Suprapubic skin (tissue), 4 donors: ENCODE measurements at regions not wholly inside any gene's neighbourhood (a gene's known extent, or its start where the extent isn't known, plus 50 kb on each side); places are given as distances from the start of the nearest gene placed in this dataset.
"Not testable (repeated sequence)": the region's sequence is repeated elsewhere in the genome, so short reads cannot be mapped to it uniquely, and the experiment has no call there.

Source experiments
- DNase-seq, 2 donors: peaks; one replicate each; pipeline ENCODE4 v3.0.0-alpha.2; 2019; ENCODE audit warnings: low spot score in 2 of 2
- H3K27ac ChIP-seq: fragments of 200-600 bp; sonication (generic); one replicate; pipeline ENCODE4 v1.5.1; 2019
- H3K27me3 ChIP-seq: fragments of 200-600 bp; sonication (generic); one replicate; pipeline ENCODE4 v1.5.1; 2019
- H3K36me3 ChIP-seq: fragments of 200-600 bp; sonication (generic); one replicate; pipeline ENCODE4 v1.5.1; 2019
- H3K4me1 ChIP-seq: fragments of 200-600 bp; sonication (generic); one replicate; pipeline ENCODE4 v1.5.1; 2019
- H3K4me3 ChIP-seq: fragments of 200-600 bp; sonication (generic); one replicate; pipeline ENCODE4 v1.5.1; 2019; ENCODE audit warnings: mild to moderate bottlenecking
- H3K9me3 ChIP-seq: fragments of 200-600 bp; sonication (generic); one replicate; pipeline ENCODE4 v1.5.1; 2019
- EP300 ChIP-seq: sonication (generic); formaldehyde crosslinking; IDR thresholded peaks from one replicate; pipeline ENCODE4 v1.6.1; 2017; ENCODE audit warnings: antibody characterized with exemption
- POLR2A ChIP-seq, 2 donors: fragments of 450-650 bp; IDR thresholded peaks; one replicate each; pipeline ENCODE4 v1.6.1; 2017; ENCODE audit warnings: antibody characterized with exemption in 2 of 2, mild to moderate bottlenecking in 2 of 2, moderate library complexity in 2 of 2
- POLR2AphosphoS5 ChIP-seq, 3 donors: sonication (generic); formaldehyde crosslinking; IDR thresholded peaks; one replicate each; pipeline ENCODE4 v1.6.1; 2017; ENCODE audit warnings: antibody characterized with exemption in 3 of 3
- WGBS: methylation state at CpG from one replicate; pipeline ENCODE4 v1.1.5; 2018; 5-methylcytosine and 5-hydroxymethylcytosine counted together
- TF ChIP-seq, protein P1 (sequence below), 2 donors: fragments of 200-600 bp in 1 of 2; fragments of 450-650 bp in 1 of 2; sonication (generic) in 1 of 2; IDR thresholded peaks; one replicate each; pipeline ENCODE4 v1.5.1; 2016 to 2019; ENCODE audit warnings: antibody characterized with exemption in 2 of 2, mild to moderate bottlenecking in 1 of 2, moderate library complexity in 1 of 2

DNA sequence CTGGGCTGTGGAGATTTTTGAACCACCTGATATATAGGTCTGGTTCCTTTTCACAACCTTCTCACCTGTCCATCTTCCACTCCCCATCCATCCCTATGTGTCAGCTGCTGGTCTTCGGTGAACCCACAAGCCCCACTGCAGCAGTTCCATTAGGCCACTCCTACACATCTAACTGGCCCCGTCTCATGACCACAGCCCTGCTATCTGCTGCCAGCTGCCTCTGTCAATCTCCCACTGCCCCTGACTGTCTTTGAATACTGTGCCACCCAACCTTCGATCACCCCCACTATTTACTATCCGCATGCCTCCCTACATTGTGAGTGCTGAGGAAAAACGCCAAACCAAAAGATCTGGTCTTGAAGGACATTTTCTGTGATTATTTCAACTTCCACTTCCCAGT is 795.4 kb downstream of the IGSF11 start:
- TF ChIP-seq, protein P1, sequence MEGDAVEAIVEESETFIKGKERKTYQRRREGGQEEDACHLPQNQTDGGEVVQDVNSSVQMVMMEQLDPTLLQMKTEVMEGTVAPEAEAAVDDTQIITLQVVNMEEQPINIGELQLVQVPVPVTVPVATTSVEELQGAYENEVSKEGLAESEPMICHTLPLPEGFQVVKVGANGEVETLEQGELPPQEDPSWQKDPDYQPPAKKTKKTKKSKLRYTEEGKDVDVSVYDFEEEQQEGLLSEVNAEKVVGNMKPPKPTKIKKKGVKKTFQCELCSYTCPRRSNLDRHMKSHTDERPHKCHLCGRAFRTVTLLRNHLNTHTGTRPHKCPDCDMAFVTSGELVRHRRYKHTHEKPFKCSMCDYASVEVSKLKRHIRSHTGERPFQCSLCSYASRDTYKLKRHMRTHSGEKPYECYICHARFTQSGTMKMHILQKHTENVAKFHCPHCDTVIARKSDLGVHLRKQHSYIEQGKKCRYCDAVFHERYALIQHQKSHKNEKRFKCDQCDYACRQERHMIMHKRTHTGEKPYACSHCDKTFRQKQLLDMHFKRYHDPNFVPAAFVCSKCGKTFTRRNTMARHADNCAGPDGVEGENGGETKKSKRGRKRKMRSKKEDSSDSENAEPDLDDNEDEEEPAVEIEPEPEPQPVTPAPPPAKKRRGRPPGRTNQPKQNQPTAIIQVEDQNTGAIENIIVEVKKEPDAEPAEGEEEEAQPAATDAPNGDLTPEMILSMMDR (IDR thresholded peaks at IDR 0.05): no peak
- WGBS: 98% methylated on average over 5 of the region's 5 CpGs
- Histone ChIP-seq H3K27me3 (no peaks in the 10 kb centered on the region), H3K27ac (no peak overlapping the region), H3K4me1 (no peaks in the 10 kb centered on the region), H3K36me3 (no peaks in the 10 kb centered on the region), H3K9me3 (no peaks in the 10 kb centered on the region), H3K4me3 (no peak overlapping the region)
- DNase-seq: no peak

DNA sequence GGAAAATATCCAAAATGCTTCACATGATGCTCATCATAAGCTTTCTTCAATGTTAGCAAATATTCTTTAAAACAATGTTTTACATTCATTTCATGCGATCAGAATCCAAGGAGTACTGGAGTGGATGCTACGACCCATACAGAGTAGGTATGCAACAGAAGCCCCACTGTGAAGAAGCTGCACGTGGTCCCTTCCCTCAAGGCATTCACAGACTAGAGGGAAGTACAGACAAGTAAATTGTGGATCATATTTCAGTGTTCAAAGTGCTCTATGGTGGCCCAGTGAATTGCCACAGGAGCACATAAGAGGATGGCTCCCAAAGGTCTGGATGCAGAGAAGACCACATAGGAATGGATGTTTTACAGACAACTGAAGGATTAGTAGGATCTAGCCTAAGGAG is 789.9 kb downstream of the IGSF11 start:
- H3K27me3 ChIP-seq: no peaks in the 10 kb centered on the region
- no peak overlapping the region for H3K4me3 ChIP-seq
- TF ChIP-seq, protein P1 (IDR thresholded peaks at IDR 0.05): no peak
- TF ChIP-seq EP300 (no peak), POLR2AphosphoS5 (IDR thresholded peaks at IDR 0.05) (no peak), POLR2A (IDR thresholded peaks at IDR 0.05) (no peak)
- no peaks in the 10 kb centered on the region for H3K9me3 ChIP-seq
- 50% methylated on average over 3 of the region's 3 CpGs for WGBS
- no peak for DNase-seq
- no peaks in the 10 kb centered on the region for H3K36me3 ChIP-seq
- no peaks in the 10 kb centered on the region for H3K4me1 ChIP-seq
- H3K27ac ChIP-seq: no peak overlapping the region

DNA sequence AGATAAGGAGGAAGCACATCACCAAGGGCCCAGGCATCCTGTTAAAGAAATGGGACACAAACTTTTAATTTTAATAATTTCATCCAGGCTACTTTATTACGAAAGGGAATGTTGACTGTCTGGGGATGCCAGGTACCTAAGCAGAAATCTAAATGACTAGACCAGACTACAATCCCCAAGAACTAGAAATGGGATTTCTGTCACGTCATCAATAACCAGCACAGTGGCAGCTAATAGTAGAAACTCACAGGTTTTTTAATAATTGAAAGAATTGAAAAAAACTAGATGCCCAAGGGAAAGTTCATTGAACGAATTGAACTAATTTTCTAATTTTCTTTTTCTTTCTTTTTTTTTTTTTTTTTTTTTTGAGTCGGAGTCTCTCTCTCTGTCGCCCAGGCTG is 789.3 kb downstream of the IGSF11 start:
- no peak overlapping the region for H3K27ac ChIP-seq
- no peaks in the 10 kb centered on the region for H3K27me3 ChIP-seq
- no peak overlapping the region for H3K4me3 ChIP-seq
- H3K36me3 ChIP-seq: no peaks in the 10 kb centered on the region
- TF ChIP-seq POLR2AphosphoS5 (IDR thresholded peaks at IDR 0.05): no peak
- TF ChIP-seq, protein P1 (IDR thresholded peaks at IDR 0.05): no peak
- TF ChIP-seq POLR2A (IDR thresholded peaks at IDR 0.05): no peak
- TF ChIP-seq EP300: no peak
- no peaks in the 10 kb centered on the region for H3K4me1 ChIP-seq
- WGBS: 87% methylated on average over 5 of the region's 5 CpGs
- no peak for DNase-seq
- H3K9me3 ChIP-seq: no peaks in the 10 kb centered on the region

DNA sequence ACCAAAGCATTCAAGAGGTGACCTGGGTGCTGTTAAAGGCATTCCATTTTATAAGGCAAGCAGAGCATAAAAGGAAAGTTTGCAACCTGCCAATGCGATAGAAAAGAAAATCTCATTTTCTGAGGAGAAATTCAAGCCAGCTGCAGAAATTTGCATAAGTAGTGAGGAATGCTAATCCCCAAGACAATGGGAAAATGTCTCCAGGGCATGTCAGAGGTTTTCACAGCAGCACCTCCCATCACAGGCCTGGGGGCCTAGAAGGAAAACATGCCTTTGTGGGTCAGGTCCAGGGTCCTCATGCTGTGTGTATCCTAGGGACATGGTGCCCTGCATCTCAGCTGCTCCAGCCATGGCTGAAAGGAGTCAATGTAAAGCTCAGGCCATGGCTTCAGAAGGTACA is 775.8 kb downstream of the IGSF11 start:
- WGBS: 67% methylated on average over 1 of the region's 1 CpG
- not testable (repeated sequence) for H3K36me3 ChIP-seq, H3K27ac ChIP-seq, H3K4me1 ChIP-seq, H3K4me3 ChIP-seq, H3K27me3 ChIP-seq, DNase-seq
- H3K9me3 ChIP-seq: peaks cover 14% of the 10 kb centered on the region

DNA sequence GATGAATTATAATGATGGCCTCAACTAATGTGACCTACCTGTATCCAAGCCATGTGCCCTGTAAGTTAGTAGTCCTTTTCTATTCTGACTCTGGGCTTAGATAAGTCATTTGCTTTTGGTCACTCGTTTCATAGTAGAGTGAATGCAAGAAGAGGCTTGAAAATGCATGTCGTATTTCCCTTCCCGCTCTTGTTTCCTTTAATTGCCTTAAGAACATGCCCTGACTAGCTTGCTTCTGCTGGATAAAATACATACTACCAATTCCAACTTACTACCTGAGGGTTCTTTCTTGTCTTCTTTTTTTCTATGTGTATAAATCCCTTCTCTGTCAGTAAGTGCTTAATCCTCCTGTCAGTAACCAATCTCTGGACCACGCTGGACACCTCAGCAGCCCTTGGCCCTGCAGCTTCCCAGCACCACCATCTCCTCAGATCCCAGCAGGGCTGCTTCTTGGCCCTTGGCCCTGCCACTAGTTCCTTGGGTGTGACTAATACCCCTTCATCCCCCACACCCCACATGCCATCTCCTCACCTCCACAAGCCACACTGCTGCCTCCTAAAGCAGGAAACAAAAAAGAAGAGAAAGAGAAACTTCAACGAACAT is 771.7 kb downstream of the IGSF11 start:
- H3K36me3 ChIP-seq: no peaks in the 10 kb centered on the region
- H3K4me1 ChIP-seq: no peaks in the 10 kb centered on the region

More for the DNA sequence above, 771.7 kb downstream of the IGSF11 start:
- Histone ChIP-seq H3K27ac (no peak overlapping the region), H3K9me3 (peaks cover 14% of the 10 kb centered on the region), H3K27me3 (no peaks in the 10 kb centered on the region), H3K4me3 (no peak overlapping the region)
- TF ChIP-seq, protein P1 (IDR thresholded peaks at IDR 0.05): no peak
- TF ChIP-seq EP300 (no peak), POLR2A (IDR thresholded peaks at IDR 0.05) (no peak), POLR2AphosphoS5 (IDR thresholded peaks at IDR 0.05) (no peak)
- whole genome bisulfite sequencing: 45% methylated on average over 5 of the region's 5 CpGs
- no peak for DNase-seq
